Left lobe of liver (tissue), 2 donors: ENCODE measurements at regions not wholly inside any gene's neighbourhood (a gene's known extent, or its start where the extent isn't known, plus 50 kb on each side); places are given as distances from the start of the nearest gene placed in this dataset.
"Not testable (repeated sequence)": the region's sequence is repeated elsewhere in the genome, so short reads cannot be mapped to it uniquely, and the experiment has no call there.

Source experiments
- ATAC-seq: fragments of 200-7000 bp; cut with Tn5 transposase; one replicate; pipeline ENCODE4 v1.9.1; 2020; ENCODE audit warnings: mild to moderate bottlenecking, moderate library complexity
- DNase-seq: peaks from one replicate; pipeline ENCODE4 v3.0.0-alpha.2; 2020; ENCODE audit warnings: low spot score
- donor health status: DM: no; HTN: no; CAD: no; lungs with moderate emphysema.
- donor health status: DM: no; HTN: yes; CAD: no.

DNA sequence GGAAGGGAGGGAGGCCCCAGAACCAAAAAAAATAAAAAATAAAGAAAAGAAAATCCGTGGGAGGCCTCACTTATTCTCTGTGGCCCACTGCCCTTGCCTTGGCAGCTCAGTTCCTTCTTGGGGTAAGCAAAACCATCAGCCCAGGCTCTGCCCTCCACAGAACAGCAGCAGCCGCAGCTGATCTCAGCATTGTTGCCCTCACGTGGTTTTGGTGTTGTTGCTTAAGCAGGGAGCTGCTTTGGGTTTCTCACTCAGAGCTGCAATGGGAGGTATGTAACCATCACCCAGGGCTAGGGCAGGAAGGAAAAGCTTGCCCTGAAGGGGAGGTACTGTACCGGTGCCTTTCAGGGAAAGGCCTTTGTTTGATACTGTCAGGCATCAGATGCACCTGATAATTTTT lies 374.7 kb upstream of the WWC1 start:
- DNase-seq (no peak), ATAC-seq (no peak)

DNA sequence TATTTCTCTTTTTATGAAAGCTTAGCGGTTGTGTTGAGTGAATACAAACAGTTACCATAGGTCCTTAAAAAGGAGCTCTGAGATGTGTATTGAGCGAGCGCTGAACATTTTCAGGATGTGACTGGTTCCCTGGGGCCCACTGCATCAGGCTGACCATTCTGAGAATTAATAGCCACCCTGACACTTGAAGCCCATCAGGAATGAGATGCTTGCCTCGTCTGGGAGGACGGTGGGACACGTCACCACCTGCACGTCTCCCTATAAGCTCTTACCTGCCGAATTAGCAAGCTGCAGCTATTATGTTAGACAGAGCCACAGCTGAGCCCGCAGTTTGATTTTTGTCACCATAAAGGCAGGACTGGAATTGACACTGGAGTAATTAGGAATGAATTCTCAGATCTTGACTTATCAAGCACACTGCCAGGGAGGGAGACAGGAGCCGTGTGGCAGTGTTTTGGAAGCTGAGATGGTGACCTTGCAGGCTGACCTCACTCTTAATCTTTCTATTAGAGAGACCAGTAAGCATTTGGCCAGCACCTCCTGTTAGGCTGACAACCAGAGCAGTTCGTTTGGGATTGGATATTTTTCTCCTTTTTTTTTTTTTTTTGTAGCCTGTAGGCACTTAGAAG lies 373.1 kb upstream of the WWC1 start:
- no peak for DNase-seq
- no peak for ATAC-seq

DNA sequence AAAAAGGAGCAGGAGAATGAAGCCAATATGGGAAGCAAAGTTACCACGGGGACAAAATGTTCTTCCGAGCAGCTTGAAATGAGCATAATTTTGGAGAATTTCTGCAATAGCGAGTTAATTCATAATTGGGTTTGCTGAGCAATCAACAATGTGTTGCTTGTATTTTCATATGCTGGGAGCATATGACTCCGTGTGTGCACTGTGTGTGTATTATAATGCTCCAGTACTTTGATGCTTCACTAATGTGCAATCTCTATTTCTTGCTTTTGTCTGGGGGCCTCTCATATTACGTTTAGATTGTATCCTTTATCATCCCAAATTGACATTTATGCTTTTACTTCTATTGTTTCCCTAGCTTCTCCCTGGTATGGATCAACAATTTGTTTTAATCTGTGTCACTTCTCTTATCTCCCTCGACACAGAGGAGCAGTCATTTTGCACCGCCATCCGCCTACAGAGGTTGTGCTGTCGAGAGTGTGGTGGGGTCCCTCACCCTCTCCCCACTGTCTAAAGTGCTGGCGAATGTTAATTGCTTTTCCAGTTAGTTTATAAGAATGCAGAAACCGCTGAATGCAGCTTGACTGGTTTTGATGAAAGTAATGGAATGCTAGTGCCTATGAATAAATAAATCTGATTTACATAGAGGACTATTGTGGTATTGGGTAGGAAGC lies 372.5 kb upstream of the WWC1 start:
- no peak for ATAC-seq
- no peak for DNase-seq

DNA sequence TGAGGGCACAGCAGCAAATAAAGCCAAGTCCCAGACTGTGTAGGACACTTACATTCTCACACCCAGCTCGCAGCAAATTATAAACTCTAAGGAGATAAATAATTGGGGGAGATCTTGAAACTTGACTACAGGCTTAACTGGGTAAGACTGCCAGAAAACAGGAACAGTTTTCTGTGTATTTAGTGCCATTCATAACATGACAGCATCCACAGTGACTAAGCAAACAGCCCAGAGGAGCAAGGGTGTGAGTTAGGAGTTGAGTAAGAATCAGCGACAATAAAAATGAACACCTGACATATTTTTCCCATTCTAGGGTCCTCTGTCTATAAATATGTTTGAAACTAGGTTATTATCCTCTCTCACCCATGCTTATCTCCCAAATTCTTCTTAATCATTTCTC lies 370.9 kb upstream of the WWC1 start:
- DNase-seq (no peak), ATAC-seq (no peak)

DNA sequence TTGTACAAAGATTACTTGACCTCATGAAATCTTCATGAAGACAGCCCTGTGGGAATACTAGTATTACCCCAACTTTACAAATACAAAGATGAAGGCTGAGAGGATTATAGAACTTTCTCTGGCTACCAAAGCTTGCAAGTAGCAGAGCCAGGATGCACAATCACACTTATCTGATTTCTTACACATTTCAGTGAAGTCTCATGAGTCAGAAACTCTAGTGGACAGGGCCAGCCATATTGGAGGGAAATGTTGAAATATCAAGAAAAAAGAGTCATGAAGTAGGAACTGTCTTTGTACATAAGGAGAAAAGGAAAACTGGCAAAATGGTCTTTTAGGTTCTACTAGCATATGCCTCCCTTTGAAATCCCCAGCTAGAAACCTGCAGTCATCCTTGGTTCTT lies 369.6 kb upstream of the WWC1 start:
- DNase-seq, result no peak
- no peak for ATAC-seq

DNA sequence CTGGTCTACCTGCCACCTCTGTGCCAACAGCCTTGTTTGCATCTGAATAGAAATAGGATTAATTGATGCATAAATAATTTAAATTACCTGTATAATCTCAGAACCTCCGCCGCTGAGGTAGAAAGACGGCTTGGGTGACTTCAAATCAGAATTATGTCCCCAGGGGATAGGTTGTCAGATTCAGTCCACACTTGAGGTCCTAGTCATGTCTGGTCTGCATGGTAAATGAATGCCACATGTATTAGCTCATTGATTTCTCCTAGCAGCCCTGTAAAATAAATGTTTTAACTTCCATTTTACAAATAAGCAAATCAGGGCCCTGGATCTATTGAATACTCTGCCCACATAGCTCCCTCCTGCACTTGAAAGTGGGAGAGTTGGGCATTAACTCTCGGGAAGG lies 368.0 kb upstream of the WWC1 start:
- ATAC-seq (no peak), DNase-seq (no peak)

DNA sequence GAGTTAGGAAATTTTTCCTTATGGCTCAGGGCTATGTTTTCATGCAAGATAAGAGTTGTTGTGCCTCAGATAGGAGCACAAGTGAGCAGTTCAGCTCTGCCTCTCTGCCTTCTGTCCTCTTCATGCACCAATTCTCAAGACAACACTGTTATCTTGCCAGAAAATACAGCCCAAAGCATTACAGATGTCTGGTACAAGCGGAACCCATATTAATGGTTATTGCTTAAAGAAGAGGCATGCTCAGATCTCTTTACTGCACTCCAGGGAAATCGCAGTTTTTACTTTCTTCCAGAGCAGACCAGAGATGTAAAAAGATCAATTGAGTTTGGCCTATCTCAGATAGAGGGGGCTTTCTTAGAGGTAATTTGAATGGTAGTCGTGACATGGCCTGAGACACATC lies 361.6 kb upstream of the WWC1 start:
- ATAC-seq (no peak), DNase-seq (no peak)

DNA sequence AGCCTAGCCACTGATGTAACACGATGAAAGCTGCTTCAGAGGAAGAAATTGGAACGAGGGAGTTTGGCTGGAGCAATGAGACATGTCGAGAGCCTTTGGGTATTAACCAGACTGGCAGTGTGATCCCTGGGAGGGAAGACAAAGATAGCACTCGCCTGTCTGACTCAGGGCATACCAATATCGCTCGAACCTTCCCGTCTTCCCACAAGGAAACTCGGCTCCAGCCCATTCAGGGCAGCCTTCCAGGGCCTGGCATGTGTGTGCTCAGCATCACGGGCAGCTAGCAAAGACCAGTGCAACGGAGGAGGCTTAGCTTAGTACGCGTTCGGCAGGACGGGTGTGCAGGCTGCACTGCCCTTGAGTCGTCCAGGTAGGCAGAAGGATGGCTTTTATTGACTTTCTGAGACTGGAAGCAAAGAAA lies 356.9 kb upstream of the WWC1 start:
- ATAC-seq (no peak), DNase-seq (no peak)

DNA sequence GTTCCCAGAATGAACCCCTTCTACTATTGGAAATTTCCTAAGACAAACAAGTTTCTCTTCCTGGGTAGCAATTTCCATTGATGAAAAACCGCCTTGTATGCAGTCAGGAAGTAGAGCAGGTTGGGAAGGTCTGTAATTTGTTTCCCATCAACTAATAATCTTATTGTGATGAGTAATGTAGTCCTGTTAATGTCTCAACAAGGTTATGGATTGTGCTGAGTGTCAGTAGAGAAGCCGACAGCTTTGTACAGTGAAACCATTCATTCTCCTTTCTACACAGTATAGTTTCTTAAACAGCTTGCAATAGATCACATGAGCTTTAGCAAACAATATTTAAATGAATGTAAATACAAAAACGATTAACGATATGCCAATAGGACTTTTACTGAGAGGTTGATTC lies 355.4 kb upstream of the WWC1 start:
- ATAC-seq (no peak), DNase-seq (no peak)

DNA sequence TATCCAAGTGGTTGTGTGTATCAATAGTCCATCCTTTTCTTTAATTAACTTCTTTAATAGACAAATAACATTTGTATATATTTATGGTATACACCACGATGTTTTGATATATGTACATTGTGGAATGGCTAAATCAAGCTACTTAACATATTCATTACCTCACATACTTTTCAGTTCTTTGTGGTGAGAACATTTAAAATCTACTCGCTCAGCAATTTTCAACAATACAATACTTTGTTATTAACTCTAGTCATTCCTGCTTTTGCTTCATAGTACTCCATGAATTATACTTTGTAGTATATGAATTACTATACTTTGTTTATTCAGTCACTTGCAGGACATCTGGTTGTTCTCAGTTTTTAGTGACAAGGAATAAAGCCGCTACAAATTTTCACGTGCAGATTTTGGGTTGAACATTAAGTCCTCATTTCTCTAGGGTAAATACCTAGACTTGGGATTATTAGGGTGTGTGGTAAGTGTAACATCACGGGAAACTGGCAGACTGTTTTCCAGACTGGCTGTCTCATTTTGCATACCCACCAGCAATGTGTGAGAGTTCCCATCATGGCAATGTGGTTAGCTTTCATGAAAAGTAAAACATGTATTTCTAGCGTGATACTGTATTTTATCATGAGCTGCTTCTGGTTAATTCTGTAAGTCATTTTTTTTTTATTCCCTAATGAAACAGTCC lies 354.4 kb upstream of the WWC1 start:
- DNase-seq (no peak), ATAC-seq (no peak)

DNA sequence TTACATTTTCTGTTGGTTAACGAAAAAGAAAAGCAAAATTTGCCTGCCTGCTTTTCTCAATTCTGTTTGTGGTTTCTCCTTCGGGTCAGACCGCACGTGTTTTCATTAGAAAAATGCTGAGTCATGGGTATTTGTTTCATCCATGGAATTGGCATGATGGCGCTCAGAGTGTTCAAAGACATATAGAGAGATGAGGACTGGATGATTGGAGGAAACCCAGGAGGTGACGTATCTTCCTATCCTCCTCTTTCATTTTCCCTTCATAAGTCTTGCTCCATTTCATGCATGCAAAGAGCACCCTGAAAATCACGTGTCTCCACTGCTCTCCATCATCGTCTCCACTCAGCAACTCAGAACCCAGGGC lies 353.8 kb upstream of the WWC1 start:
- DNase-seq, result no peak
- ATAC-seq, result no peak

DNA sequence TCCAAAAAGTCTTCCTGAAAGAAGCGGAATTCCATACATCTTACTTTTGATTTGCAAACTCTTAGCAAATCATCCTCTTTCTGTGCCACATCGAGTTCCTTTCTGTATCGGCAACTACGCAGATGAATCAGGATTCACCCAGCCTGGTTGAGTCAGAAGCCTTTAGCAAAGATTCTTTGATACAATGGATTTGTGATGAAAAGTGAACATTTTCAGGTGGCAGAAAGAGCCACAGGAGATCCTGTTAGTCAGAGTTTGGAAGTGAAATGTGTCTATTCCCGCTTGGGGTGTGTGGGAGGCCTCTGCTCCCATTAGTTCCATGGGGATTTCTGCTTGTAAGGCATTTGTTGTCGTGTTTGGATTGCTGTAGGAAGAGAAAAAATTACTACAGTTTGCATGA lies 351.8 kb upstream of the WWC1 start:
- DNase-seq, result no peak
- ATAC-seq, result no peak

DNA sequence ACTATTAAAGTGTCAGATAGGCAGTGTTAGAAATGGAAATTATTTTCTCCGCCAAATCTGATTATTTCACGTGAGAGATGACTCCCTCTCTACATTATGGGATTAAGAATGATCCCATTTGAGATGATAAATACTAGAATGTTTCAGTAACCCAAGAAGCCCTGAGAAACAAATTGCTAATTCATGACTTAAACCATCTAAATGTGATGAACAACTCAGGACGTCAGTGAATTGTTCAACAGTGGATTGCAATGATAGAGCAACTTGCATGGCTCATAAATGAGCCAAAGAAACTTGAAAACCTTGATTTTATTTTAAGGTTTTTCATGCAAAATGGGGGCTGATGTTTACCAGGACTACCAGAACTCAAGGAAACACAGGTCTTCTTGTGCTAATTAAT lies 350.5 kb upstream of the WWC1 start:
- ATAC-seq (no peak), DNase-seq (no peak)

DNA sequence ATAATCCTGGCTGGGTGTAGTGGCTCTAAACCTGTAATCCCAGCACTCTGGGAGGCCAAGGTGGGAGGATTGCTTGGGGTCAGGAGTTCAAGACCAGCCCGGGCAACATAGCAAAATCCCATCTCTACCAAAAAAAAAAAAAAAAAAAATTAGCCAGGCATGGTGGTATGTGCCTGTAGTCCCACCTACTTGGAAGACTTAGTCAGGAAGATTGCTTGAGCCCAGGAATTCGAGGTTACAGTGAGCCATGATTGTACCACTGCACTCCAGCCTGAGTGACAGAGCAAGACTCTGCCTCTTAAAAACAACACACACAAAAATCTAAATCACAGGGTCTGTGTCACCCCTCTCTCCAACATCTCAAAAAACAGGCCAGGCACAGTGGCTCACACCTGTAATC lies 349.9 kb upstream of the WWC1 start:
- DNase-seq, ATAC-seq: not testable (repeated sequence)

DNA sequence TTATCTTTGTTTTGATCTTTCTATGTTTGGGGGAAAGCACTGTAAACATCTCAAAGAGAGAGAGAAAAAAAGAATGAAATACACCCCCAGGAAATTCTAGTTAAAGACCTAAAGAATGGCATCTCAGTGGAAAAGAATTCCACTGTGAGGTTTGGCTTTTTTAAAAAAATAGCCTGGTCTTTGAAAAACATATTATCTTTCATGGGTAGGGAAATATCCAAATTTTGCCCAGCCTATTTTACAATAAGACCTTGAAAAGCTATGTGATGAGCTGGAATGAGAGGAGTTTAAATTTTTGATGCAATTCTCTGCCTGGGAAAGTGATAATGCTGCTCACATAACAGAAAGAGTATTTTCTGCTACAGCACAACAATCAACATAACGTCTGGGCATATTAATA lies 348.1 kb upstream of the WWC1 start:
- ATAC-seq (no peak), DNase-seq (no peak)

DNA sequence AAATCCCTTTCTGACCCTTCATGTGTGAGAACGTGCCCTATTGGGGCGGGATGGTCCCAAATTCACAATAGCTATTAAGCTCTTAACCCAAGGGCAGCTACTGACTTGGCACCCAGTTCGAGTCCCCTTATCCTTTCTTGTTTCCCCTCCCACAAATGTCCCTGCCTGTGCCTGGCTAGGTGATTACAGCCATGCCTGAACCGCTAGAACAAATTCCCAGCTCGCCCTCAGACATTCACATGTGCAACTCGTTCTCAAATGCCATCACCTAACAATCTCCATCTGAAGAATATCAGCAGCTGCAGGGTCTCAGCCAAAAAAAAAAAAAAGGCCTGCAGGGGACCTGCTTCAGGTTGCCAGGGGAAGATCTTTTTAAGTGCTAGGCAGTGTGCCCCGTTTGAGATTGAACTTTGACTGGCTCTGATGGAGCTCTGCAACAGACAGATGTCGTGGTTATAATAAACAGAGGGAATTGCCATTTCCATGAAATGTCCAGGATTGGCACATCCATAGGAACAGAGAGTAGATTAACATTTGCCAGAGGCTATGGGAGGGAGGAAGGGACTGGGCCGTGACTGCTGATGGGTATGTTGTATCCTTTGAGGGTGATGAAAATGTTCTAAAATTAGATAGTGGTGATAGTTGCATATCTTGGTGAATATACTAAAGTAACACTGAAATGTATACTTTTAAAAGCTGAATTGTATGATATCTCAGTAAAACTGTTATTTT lies 347.2 kb upstream of the WWC1 start:
- ATAC-seq (no peak), DNase-seq (no peak)

DNA sequence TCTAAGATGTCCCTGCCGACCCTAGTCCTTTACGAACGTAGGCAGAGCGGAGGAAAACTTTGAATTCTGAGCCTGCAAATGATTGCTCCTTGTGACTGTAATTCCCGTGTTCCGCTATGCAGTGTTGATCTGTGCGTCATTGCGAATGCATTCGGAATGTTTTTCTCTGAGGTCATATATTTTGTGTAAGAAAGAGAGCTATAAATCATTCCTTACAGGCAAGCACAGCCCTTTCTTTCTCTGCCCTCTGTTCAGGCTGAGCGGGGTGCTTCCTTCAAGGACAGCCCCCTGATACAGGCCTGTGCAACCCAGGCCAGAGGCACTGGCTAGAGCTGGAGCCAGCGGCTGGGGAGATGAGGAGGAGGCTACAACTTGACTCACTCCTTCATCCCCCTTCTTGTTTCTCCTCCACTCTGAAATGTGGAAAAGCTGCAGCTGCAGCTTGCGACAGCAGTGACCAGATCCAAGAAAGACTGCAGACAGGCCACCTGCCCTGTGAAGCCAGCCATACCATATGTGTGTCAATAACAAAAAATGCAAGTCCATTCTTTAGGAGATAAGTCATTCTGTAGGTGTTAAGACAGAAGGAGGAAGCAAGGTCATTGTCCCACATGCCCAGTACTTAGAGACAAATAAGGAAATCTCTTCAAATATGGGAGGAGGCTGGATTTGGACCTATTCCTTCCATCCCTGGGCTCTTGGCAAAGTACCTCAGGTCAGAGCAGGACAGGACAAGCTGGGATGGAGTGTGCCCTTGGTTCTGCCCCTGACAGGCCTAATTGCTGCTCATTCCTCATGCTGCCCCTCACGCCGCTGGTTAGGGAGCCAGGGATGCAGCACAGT lies 345.7 kb upstream of the WWC1 start:
- DNase-seq, result no peak
- ATAC-seq, result no peak

DNA sequence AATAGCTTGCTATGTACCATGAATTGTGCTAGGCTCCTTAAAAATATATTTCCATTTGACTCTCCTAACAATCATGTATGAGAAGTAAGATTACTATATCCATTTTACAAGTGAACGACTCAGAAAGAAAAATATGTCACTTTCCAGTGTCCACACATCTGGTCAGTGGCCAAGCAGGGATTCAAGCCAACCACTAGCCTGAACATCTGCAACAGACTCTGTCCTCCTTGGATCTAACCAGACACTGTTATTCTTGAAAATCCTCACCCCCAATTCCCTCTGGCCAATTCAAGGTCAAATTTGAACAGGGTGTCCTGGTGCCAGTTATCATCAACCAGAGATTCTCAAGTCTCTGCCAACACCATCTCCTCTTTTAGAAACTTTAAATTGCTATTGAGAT lies 344.1 kb upstream of the WWC1 start:
- DNase-seq (no peak), ATAC-seq (no peak)

DNA sequence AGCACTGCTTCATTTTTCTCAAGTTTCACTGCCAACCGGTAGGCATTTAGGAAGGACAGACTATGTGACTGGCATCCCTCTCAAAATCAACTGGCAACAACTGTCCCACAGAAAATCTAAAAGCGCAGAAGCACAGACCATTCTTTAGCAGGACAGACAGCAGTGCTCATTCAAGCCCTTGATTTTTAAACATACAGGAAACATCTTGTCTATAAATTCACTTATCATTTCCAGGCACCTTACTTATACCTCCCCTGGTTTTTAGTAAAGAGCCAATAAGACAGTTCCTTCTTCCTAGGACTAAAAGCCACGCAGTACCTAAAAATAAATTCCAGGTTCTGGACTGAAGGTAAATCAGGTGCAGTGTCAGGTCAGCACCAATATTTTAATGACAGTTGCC lies 343.2 kb upstream of the WWC1 start:
- no peak for DNase-seq
- no peak for ATAC-seq

DNA sequence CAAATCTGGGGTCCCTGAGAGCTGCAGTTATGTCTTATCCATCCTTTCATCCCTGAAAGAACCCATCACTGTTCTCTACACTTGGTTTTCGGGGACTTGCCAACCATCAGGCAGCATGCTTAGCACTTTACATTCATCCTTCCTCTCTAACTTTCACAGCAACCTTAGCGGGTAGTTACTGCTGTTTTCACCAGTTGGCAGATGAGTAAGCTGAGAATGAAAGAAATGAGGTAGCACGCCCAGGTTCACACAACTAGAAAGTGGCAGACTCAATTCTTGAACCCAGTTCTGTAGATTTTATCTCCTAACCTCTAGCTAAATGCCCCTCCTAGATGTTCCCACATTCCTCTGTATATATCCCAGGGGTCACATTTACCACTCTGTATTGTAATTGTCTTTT lies 342.0 kb upstream of the WWC1 start:
- DNase-seq (no peak), ATAC-seq (no peak)

DNA sequence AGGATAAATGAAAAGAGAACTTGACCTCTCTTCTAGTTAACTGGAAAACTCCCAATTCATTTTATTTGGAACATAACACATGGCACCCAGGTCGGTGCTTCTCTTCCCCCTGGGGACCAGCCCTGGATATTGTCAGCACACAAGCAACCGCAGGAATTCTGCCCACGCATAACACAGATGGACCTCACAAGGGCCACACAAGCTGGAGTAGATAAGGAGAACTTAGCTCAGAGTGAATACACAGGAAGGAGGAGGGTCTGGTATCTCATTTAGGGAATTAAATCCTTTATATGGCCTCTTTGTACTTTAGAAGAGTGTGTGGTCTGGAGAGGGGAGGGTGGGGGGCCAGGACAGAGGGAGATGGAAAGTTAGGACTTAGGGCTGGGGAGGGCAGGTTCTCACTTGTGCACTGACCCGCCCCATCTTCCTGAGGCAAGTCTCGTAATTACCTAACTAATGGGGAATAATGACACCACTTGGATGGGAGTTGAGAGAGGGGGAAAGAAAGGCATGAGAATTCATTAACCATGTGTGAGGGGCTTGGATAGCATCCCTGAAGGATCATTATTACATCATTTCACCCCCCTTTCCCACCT lies 341.2 kb upstream of the WWC1 start:
- DNase-seq (no peak), ATAC-seq (no peak)
